ENCODE measurements at regions not wholly inside any gene's neighbourhood (a gene's known extent, or its start where the extent isn't known, plus 50 kb on each side); places are given as distances from the start of the nearest gene placed in this dataset.

GRCh38 chr1:60196026-60196425 lies 122.5 kb upstream of the C1orf87 start:
- no peak for DNase-seq (ENCODE audit: low read depth in 3 of 3)

- no peak for DNase-seq (ENCODE audit: low read depth in 3 of 3)
Measured at GRCh38 chr1:60185684-60186083, 112.1 kb upstream of the C1orf87 start.

GRCh38 chr1:60184521-60184920 lies 111.0 kb upstream of the C1orf87 start:
- DNase-seq (ENCODE audit: low read depth in 3 of 3), result no peak

- DNase-seq (ENCODE audit: low read depth in 3 of 3), result no peak
Measured at GRCh38 chr1:60173729-60174505, 100.3 kb upstream of the C1orf87 start.

GRCh38 chr1:60173006-60173405 lies 99.4 kb upstream of the C1orf87 start:
- DNase-seq (ENCODE audit: low read depth in 3 of 3), result no peak

- no peak for DNase-seq (ENCODE audit: low read depth in 3 of 3)
Measured at GRCh38 chr1:60171801-60172200, 98.2 kb upstream of the C1orf87 start.

GRCh38 chr1:60170709-60171108 lies 97.1 kb upstream of the C1orf87 start:
- no peak for DNase-seq (ENCODE audit: low read depth in 3 of 3)

- DNase-seq (ENCODE audit: low read depth in 3 of 3), result no peak
Measured at GRCh38 chr1:60169206-60169605, 95.6 kb upstream of the C1orf87 start.

- no peak for DNase-seq (ENCODE audit: low read depth in 3 of 3)
Measured at GRCh38 chr1:60162936-60163335, 89.4 kb upstream of the C1orf87 start.

GRCh38 chr1:60160141-60160540 lies 86.6 kb upstream of the C1orf87 start:
- no peak for DNase-seq (ENCODE audit: low read depth in 3 of 3)

GRCh38 chr1:60156371-60156770 lies 82.8 kb upstream of the C1orf87 start:
- no peak for DNase-seq (ENCODE audit: low read depth in 3 of 3)

GRCh38 chr1:60153961-60154360 lies 80.4 kb upstream of the C1orf87 start:
- DNase-seq (ENCODE audit: low read depth in 3 of 3), result no peak

- DNase-seq (ENCODE audit: low read depth in 3 of 3), result no peak
Measured at GRCh38 chr1:60152891-60153290, 79.3 kb upstream of the C1orf87 start.

GRCh38 chr1:60151311-60151710 lies 77.7 kb upstream of the C1orf87 start:
- DNase-seq (ENCODE audit: low read depth in 3 of 3), result no peak

GRCh38 chr1:60149251-60149650 lies 75.7 kb upstream of the C1orf87 start:
- DNase-seq (ENCODE audit: low read depth in 3 of 3), result no peak

GRCh38 chr1:60146884-60147283 lies 73.3 kb upstream of the C1orf87 start:
- no peak for DNase-seq (ENCODE audit: low read depth in 3 of 3)

- no peak for DNase-seq (ENCODE audit: low read depth in 3 of 3)
Measured at GRCh38 chr1:60145771-60146170, 72.2 kb upstream of the C1orf87 start.

- no peak for DNase-seq (ENCODE audit: low read depth in 3 of 3)
Measured at GRCh38 chr1:60141743-60142142, 68.2 kb upstream of the C1orf87 start.

GRCh38 chr1:60141276-60141675 lies 67.7 kb upstream of the C1orf87 start:
- DNase-seq (ENCODE audit: low read depth in 3 of 3), result no peak

- DNase-seq (ENCODE audit: low read depth in 3 of 3), result no peak
Measured at GRCh38 chr1:60137406-60137805, 63.8 kb upstream of the C1orf87 start.

GRCh38 chr1:60136395-60136794 lies 62.8 kb upstream of the C1orf87 start:
- DNase-seq (ENCODE audit: low read depth in 3 of 3), result no peak

- DNase-seq (ENCODE audit: low read depth in 3 of 3), result no peak
Measured at GRCh38 chr1:60134716-60135115, 61.1 kb upstream of the C1orf87 start.

GRCh38 chr1:60133848-60134247 lies 60.3 kb upstream of the C1orf87 start:
- no peak for DNase-seq (ENCODE audit: low read depth in 3 of 3)

Measured in stimulated activated CD4-positive, alpha-beta T cell treated with anti-CD3 and anti-CD28 coated beads, TNF-alpha, amount 100 ng/mL, for 4 hours (primary cell).